Omental fat pad (tissue), 3 donors: ENCODE measurements at regions not wholly inside any gene's neighbourhood (a gene's known extent, or its start where the extent isn't known, plus 50 kb on each side); places are given as distances from the start of the nearest gene placed in this dataset. TPM values are rescaled to one million over a fixed set of nuclear protein-coding genes. Genes with fewer than 3 reads are reported as not detected.

Experiments
- ATAC-seq: fragments of 150-250 bp; one replicate; pipeline ENCODE4 v1.9.1; 2016; ENCODE audit warnings: mild to moderate bottlenecking, moderate library complexity; ENCODE audit not compliant: low FRiP score
- DNase-seq: peaks from one replicate; pipeline ENCODE4 v3.0.0-alpha.2; 2019; ENCODE audit warnings: low spot score
- CTCF ChIP-seq, 3 donors: fragments of 450-650 bp; IDR thresholded peaks; one replicate each; pipeline ENCODE4 v1.5.1; 2016 to 2017; ENCODE audit warnings: antibody characterized with exemption in 3 of 3, mild to moderate bottlenecking in 3 of 3, moderate library complexity in 2 of 3
- small RNA-seq: library from RNA; depleted of rRNA; stranded (forward); fragments of <200 nt; gene quantifications from one replicate; pipeline ENCODE3, GENCODE V24; 2016

- TF ChIP-seq CTCF (IDR thresholded peaks at IDR 0.05), result no peak
- DNase-seq (no peak), ATAC-seq (no peak)
Observed at GRCh38 chr12:31783556-31783955, 54.7 kb upstream of the AMN1 start.

- no peak for TF ChIP-seq CTCF (IDR thresholded peaks at IDR 0.05)
- no peak for DNase-seq
- no peak for ATAC-seq
Observed at GRCh38 chr12:31781894-31782540, 53.2 kb upstream of the AMN1 start.

- DNase-seq (no peak), ATAC-seq (no peak)
- TF ChIP-seq CTCF (IDR thresholded peaks at IDR 0.05), result no peak
Observed at GRCh38 chr12:31780096-31780495, 51.3 kb upstream of the AMN1 start.

- no peak for TF ChIP-seq CTCF (IDR thresholded peaks at IDR 0.05)
- DNase-seq (no peak), ATAC-seq (no peak)
Observed at GRCh38 chr12:31778687-31779086, 49.9 kb upstream of the AMN1 start.

Small RNA genes in the stretch of these regions (small RNA-seq; reads per million reads assigned to genes)
- gene RF00402 (not detected), gene RNU6-1069P (not detected)
